HT-29 (cell line): ENCODE measurements at regions not wholly inside any gene's neighbourhood (a gene's known extent, or its start where the extent isn't known, plus 50 kb on each side); places are given as distances from the start of the nearest gene placed in this dataset.

Experiments
- DNase-seq: peaks from one replicate; pipeline ENCODE4 v3.0.0-alpha.2; 2015; ENCODE audit warnings: low spot score

GRCh38 chr16:51035711-51036110, 115.4 kb downstream of the SALL1 start:
- no peak for DNase-seq

- DNase-seq = no peak
Observed at GRCh38 chr16:51035110-51035498, 116.0 kb downstream of the SALL1 start.

GRCh38 chr16:51034481-51035109, 116.5 kb downstream of the SALL1 start:
- no peak for DNase-seq

GRCh38 chr16:51031598-51031997, 119.5 kb downstream of the SALL1 start:
- DNase-seq = no peak

GRCh38 chr16:51030516-51030915, 120.6 kb downstream of the SALL1 start:
- DNase-seq = no peak

GRCh38 chr16:51025588-51026290, 125.3 kb downstream of the SALL1 start:
- DNase-seq = no peak

GRCh38 chr16:51024703-51025102, 126.4 kb downstream of the SALL1 start:
- DNase-seq = no peak

- DNase-seq = no peak
Observed at GRCh38 chr16:51022955-51023354, 128.1 kb downstream of the SALL1 start.

GRCh38 chr16:51019617-51020016, 131.5 kb downstream of the SALL1 start:
- no peak for DNase-seq

- no peak for DNase-seq
Observed at GRCh38 chr16:51017969-51018368, 133.1 kb downstream of the SALL1 start.

- no peak for DNase-seq
Observed at GRCh38 chr16:51012396-51012795, 138.7 kb downstream of the SALL1 start.

GRCh38 chr16:51010817-51011216, 140.3 kb downstream of the SALL1 start:
- no peak for DNase-seq

- no peak for DNase-seq
Observed at GRCh38 chr16:51009813-51010212, 141.3 kb downstream of the SALL1 start.

GRCh38 chr16:51009359-51009758, 141.7 kb downstream of the SALL1 start:
- no peak for DNase-seq

- DNase-seq = no peak
Observed at GRCh38 chr16:51008607-51009006, 142.5 kb downstream of the SALL1 start.

- DNase-seq = no peak
Observed at GRCh38 chr16:51008037-51008436, 143.0 kb downstream of the SALL1 start.

GRCh38 chr16:51003850-51004566, 147.1 kb downstream of the SALL1 start:
- no peak for DNase-seq

- DNase-seq = no peak
Observed at GRCh38 chr16:51002881-51003490, 148.1 kb downstream of the SALL1 start.

- DNase-seq = no peak
Observed at GRCh38 chr16:50999181-50999580, 151.9 kb downstream of the SALL1 start.

- DNase-seq = no peak
Observed at GRCh38 chr16:50998411-50998810, 152.7 kb downstream of the SALL1 start.

- DNase-seq = no peak
Observed at GRCh38 chr16:50997679-50998078, 153.4 kb downstream of the SALL1 start.

GRCh38 chr16:50996830-50997186, 154.3 kb downstream of the SALL1 start:
- no peak for DNase-seq
